NCI-H146 treated with DMSO at 0.1 percent for 48 hours (cell line): ENCODE measurements at regions not wholly inside any gene's neighbourhood (a gene's known extent, or its start where the extent isn't known, plus 50 kb on each side); places are given as distances from the start of the nearest gene placed in this dataset.
"Not testable (repeated sequence)": the region's sequence is repeated elsewhere in the genome, so short reads cannot be mapped to it uniquely, and the experiment has no call there.

ENCODE experiments used
- DNase-seq: peaks from one replicate; lab custom pipeline; 2025; ENCODE audit not compliant: unreplicated experiment; lab: John Stamatoyannopoulos, UW

DNA sequence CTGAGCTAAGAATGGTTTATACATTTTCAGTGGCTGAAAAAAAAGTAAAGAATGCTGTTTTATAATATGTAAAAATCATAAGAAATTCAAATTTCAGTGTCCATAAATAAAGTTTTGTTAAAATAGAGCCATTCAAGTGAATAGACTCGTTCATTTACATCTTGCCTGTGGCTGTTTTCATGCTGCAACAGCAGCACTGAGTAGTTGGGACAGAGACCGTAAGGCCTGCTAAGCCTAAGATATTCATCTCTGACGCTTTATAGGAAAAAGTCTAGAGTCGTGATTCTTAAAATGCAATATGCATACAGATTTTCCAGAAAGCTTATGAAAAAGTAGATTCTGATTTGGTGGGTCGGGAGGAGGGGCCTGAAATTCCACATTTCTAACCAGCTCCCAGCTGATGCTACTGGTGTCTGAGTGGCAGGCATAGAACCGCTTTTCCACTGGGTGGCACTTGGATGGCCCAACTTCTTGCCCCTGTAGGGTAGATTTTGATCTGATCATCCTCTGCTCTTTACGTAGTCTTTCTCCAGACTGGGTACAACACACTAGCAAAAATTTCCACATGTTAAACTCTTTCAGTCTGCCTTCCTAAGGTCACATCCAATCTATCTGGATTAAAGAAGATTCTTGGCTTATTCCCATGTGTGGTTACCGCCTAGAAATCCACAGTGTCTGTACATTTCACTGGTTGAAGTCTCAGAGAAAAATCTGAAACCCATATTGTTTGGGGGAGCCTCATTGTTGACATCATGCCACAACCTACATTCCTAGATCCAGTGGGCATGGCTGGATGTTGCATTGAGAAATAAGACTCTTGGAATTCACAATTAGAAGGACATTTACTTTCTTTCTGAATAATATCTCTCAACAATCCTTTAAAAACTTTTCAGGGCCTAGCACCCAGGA is 151.2 kb downstream of the C12orf75 start:
- no peak for DNase-seq

GRCh38 chr12:105482951-105483350 is 152.5 kb downstream of the C12orf75 start:
- no peak for DNase-seq

DNA sequence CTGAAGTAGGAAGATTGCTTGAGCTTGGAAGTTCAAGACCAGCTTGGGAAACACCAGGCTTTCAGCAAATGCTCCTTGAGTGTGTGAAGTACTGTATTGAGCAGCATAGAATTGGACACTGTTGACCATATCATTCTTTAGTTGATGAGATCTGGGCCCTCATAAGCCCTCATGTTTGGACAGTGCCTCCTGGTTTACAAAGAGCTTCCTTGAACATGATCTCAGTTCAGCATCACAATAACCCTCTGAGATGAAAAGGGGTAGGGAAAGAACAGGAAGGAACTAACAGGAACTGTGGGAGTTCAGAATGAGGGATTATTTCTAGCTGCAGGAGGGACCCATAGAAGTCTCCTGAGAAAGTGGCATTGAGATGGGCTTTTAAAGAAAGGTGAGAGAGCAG is 153.2 kb downstream of the C12orf75 start:
- DNase-seq = no peak

DNA sequence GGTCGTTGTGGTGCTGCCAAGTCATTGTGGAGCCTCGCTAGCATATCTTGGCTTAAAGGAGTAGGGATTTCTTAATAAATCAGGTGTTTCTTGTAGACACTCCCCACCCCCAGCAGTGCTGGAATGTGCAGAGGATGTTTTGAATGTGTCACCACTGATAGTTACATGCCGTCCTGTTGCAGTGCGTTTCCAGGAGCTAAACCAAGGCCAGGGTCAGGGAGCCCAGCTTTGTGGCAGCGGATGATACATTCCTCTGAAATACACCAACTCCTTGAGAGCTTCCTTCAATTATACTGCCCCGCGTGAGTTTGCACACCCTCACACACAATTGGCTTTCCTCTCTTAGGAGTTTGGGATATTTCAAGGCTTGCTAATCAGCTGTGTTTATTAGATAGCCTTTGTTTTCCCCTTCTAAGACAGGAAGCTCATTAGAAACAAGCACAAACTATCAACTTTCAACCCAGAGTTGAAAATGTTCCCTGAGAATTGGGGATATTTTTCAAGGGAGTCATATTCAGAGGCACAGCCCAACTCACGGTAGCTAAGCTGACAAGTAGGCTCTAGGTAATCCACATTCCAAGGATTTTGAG is 154.9 kb downstream of the C12orf75 start:
- DNase-seq = no peak

DNA sequence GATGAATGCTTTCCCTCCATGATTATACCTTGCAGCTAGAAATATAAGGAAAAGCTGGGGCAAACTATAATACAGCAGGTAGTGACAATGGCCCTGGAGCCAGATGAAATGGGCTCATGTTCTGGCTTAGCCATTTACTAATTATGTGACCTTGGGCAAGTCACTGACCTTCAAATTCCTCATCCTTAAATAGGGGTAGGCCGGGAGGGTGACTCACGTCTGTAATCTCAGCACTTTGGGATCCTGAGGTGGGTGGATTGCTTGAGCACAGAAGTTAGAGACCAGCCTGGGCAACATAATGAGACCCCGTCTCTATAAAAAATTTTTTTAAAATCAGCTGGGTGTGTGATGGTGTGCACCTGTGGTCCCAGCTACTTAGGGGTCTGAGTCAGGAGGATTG is 155.4 kb downstream of the C12orf75 start:
- DNase-seq = no peak

DNA sequence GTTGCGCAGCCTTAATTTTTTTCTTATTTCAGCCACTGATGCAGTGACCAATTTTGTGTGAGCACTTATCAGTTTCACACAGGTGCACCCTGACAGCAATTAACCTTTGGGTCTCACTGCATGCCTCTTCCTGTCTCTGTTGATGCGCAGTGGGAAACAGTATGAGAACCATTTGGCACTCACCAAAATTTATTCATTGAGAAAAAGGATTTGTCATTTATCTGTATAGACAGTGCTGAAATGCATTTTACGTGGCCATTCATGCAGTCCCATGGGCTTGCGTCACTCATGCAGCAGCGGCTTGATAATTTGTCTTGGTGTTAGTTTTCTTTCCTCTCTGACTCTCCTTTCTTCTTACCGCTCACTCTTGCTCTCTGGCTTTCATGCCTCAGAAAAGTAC is 157.5 kb downstream of the C12orf75 start:
- peak; percentile 76 for DNase-seq

- no peak for DNase-seq
These were observed 162.4 kb downstream of the C12orf75 start for GRCh38 chr12:105492591-105493545.

DNA sequence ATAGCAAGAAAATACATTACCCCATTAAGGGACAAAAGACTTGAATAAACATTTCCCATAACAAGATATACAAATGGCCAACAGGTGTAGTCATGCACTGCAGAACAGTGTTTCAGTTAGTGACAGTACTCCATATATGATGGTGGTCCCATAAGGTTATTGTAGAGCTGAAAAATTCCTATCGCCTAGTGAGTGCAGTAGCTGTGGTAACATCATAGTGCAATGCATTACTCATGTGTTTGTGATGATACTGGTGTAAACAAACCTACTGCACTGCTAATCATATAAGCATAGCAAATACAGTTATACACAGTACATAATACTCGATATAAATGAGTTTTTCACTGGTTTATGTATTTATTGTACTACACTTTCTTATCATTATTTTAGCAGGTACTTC is 168.7 kb downstream of the C12orf75 start:
- no peak for DNase-seq

- DNase-seq = not testable (repeated sequence)
These were observed 170.2 kb downstream of the C12orf75 start for GRCh38 chr12:105500676-105501075.

- no peak for DNase-seq
These were observed 172.0 kb downstream of the C12orf75 start for GRCh38 chr12:105502426-105502930.

- DNase-seq = no peak
These were observed 173.1 kb downstream of the C12orf75 start for GRCh38 chr12:105503619-105504018.

DNA sequence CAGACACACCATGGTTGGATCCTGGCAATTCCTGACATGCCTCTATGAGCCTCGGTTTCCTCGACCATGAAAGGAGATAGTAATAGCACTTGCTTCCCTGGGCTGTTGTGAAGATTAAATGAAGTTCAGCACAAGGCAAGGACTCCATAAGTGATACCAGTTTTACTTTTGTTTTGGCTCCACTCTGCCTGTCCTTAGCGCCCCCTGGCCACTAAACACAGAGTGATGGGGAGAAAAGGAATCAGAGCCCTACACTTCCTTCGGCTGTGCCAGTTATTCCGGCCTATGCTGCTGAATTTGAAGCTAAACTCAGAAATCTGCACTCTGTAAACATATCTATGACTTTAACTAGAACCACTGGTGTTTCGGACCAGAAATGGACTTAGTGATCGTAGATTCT is 173.8 kb downstream of the C12orf75 start:
- DNase-seq = no peak

DNA sequence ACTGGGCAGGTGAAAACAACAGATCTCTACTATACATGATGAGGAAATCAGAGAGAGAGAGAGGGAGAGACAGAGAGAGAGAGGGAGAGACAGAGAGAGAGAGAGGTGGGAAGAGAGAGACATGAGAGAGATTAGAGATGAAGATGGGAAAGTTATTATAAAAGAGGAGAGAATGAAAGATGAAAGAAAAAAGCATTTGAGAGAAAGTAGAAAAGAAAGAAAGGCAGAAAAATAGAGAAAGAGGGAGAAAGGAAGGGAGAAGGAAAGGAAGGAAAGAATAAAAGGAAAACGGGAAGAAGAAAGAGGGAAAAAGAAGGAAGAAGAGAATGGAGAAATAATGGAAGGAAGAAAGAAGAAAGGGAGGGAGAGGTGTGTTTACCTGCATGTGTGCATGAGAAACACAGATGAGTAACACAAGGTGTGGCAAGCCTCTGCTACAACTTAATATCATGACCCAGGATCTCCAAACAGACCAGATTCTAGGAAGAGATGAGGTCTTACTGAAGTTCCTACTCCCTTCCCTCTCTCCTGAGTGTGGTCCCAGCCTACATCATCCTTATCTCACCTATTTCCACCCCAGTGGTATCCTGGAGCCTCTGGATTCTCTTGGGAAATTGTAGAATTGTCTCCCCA is 176.3 kb downstream of the C12orf75 start:
- DNase-seq = no peak

DNA sequence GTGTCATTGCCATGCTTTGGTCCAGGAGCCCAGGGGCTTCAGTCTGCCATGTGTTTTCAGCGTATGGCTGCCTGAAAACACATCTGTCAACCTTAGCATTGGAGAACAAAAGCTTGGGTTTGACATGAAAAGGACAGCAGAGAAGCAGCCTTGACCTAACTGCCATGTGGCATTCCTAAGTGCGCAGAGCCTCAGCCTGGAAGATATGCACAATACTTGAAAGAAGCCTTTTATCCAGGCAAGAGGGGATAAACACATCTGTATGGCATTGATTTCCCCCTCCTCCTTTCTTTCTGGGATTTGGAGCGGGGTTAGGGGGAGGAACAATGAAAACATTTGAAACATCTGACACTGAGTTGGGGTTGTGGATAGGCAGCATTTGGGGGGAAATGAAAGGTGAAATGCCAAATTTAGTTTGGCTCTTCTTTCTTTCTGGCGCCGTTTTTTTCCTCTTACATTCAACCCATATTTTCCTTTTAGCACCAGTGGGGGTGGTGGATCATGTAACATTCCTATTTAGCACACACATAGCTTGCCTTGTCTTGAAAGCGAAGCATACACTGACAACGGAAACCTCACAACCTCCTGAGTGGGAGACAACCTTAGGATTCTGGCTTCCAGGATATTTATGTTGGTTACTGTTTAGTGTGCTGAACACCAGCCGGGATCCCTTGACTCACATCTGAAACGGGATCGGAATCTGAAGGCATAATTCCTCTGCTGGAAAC is 177.0 kb downstream of the C12orf75 start:
- DNase-seq = no peak

GRCh38 chr12:105508096-105508495 is 177.6 kb downstream of the C12orf75 start:
- no peak for DNase-seq

DNA sequence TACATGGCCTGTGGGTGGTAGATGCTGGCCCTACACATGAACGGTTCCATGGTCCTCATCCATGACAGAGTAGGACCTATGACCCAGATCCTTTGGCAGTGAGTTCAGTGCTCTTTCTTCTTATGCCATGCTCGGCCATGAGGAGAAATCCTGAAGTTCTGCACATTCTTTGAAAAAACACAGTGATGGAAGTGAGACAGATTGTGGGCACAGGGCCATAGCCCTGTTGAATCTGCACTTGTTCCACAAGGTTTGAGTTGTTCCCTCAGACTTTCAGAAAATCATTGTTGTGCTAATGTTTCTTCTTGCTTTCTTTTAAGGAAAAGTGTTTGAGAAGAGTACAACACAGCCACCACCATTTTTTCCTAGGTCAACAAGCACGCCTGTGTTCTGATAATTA is 180.0 kb downstream of the C12orf75 start:
- no peak for DNase-seq

GRCh38 chr12:105512861-105513260 is 182.4 kb downstream of the C12orf75 start:
- DNase-seq = not testable (repeated sequence)

- DNase-seq = no peak
These were observed 191.8 kb downstream of the C12orf75 start for GRCh38 chr12:105522166-105522825.
